ENCODE measurements at regions not wholly inside any gene's neighbourhood (a gene's known extent, or its start where the extent isn't known, plus 50 kb on each side); places are given as distances from the start of the nearest gene placed in this dataset.

DNA sequence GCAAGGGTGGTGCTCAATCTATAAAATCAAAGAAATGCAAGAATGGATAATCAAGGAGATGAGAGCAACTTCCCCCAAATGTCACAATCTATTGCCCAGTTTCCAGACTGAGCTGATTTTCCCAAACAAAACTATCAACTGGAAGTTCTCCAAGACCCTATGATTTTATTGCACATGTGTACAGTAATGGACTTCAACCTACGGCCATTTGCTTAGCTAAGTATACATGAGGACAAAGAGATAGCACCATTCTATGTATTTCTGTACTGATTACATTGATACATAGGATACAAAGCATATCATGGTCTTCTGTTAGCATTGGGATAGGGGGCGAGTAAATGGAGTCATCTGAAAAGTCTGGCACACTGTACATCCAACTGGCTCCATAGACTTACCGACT is 407.8 kb downstream of the GABRG1 start:
- FAIRE-seq (no peak), DNase-seq (ENCODE audit: low read depth) (no peak)
- Histone ChIP-seq H3K27ac (ENCODE audit: low read depth, low read length) (no peak overlapping the region), H3K4me3 (ENCODE audit: insufficient read depth, low read depth, low read length) (no peak overlapping the region), H3K9ac (ENCODE audit: low read length) (no peak overlapping the region), H3K36me3 (ENCODE audit: insufficient read depth, low read length) (no peaks in the 10 kb centered on the region), H3K79me2 (ENCODE audit: insufficient read depth, low read length) (no peaks in the 10 kb centered on the region), H3K4me2 (ENCODE audit: low read length) (no peak overlapping the region), H3K27me3 (ENCODE audit: insufficient read depth, low read length) (no peaks in the 10 kb centered on the region), H4K20me1 (ENCODE audit: insufficient read depth, low read length) (no peaks in the 10 kb centered on the region), H3K4me1 (ENCODE audit: insufficient read depth, low read length) (no peaks in the 10 kb centered on the region), H3K9me3 (ENCODE audit: insufficient read depth, low read depth, low read length) (no peaks in the 10 kb centered on the region), H2AFZ (ENCODE audit: low read depth, low read length) (no peak overlapping the region)
- Mint-ChIP-seq H3K27ac (ENCODE audit: unreplicated experiment) (no peak overlapping the region), H3K4me3 (ENCODE audit: unreplicated experiment) (no peak overlapping the region), H3K9me3 (ENCODE audit: unreplicated experiment) (peaks cover 2% of the 10 kb centered on the region), H3K36me3 (ENCODE audit: low read depth, unreplicated experiment) (no peaks in the 10 kb centered on the region), H3K4me1 (ENCODE audit: low read depth, unreplicated experiment) (no peaks in the 10 kb centered on the region), H3K27me3 (ENCODE audit: low read depth, unreplicated experiment) (no peaks in the 10 kb centered on the region)
- TF ChIP-seq EZH2 (IDR thresholded peaks at IDR 0.05; ENCODE audit: insufficient read depth, low read length), result no peak
- TF ChIP-seq, protein P1, sequence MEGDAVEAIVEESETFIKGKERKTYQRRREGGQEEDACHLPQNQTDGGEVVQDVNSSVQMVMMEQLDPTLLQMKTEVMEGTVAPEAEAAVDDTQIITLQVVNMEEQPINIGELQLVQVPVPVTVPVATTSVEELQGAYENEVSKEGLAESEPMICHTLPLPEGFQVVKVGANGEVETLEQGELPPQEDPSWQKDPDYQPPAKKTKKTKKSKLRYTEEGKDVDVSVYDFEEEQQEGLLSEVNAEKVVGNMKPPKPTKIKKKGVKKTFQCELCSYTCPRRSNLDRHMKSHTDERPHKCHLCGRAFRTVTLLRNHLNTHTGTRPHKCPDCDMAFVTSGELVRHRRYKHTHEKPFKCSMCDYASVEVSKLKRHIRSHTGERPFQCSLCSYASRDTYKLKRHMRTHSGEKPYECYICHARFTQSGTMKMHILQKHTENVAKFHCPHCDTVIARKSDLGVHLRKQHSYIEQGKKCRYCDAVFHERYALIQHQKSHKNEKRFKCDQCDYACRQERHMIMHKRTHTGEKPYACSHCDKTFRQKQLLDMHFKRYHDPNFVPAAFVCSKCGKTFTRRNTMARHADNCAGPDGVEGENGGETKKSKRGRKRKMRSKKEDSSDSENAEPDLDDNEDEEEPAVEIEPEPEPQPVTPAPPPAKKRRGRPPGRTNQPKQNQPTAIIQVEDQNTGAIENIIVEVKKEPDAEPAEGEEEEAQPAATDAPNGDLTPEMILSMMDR (IDR thresholded peaks at IDR 0.05; ENCODE audit: insufficient read depth, low read depth, low read length), result no peak

DNA sequence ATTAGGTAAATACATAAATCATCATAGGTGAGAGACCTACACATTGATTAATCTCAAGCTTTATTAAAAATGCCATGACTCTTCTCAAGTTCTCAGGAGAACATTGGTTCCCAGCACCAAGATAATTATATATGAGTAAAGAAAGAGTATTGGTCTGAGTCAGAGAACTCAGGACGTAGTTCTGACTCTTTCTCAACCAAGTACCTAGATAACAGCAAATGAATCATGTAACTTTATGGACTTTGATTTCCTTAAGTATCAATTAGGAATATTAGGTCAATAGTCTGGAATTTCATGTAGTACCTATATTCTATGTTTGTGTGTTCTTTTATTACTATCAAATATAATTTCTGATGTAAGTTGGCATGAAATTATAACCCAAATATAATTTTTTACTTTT is 409.9 kb downstream of the GABRG1 start:
- H3K4me1 Mint-ChIP-seq (ENCODE audit: low read depth, unreplicated experiment), result no peaks in the 10 kb centered on the region
- Histone ChIP-seq H2AFZ (ENCODE audit: low read depth, low read length) (no peak overlapping the region), H3K9ac (ENCODE audit: low read length) (no peak overlapping the region), H3K9me3 (ENCODE audit: insufficient read depth, low read depth, low read length) (no peaks in the 10 kb centered on the region), H3K4me2 (ENCODE audit: low read length) (no peak overlapping the region), H3K4me1 (ENCODE audit: insufficient read depth, low read length) (no peaks in the 10 kb centered on the region), H4K20me1 (ENCODE audit: insufficient read depth, low read length) (no peaks in the 10 kb centered on the region), H3K27me3 (ENCODE audit: insufficient read depth, low read length) (no peaks in the 10 kb centered on the region), H3K79me2 (ENCODE audit: insufficient read depth, low read length) (no peaks in the 10 kb centered on the region), H3K27ac (ENCODE audit: low read depth, low read length) (no peak overlapping the region), H3K36me3 (ENCODE audit: insufficient read depth, low read length) (no peaks in the 10 kb centered on the region), H3K4me3 (ENCODE audit: insufficient read depth, low read depth, low read length) (no peak overlapping the region)
- FAIRE-seq (no peak), DNase-seq (ENCODE audit: low read depth) (no peak)
- peaks cover 2% of the 10 kb centered on the region for H3K9me3 Mint-ChIP-seq (ENCODE audit: unreplicated experiment)
- no peaks in the 10 kb centered on the region for H3K27me3 Mint-ChIP-seq (ENCODE audit: low read depth, unreplicated experiment)
- H3K4me3 Mint-ChIP-seq (ENCODE audit: unreplicated experiment), result no peak overlapping the region
- TF ChIP-seq EZH2 (IDR thresholded peaks at IDR 0.05; ENCODE audit: insufficient read depth, low read length), result no peak
- TF ChIP-seq, protein P1 (IDR thresholded peaks at IDR 0.05; ENCODE audit: insufficient read depth, low read depth, low read length), result no peak
- H3K36me3 Mint-ChIP-seq (ENCODE audit: low read depth, unreplicated experiment), result no peaks in the 10 kb centered on the region
- H3K27ac Mint-ChIP-seq (ENCODE audit: unreplicated experiment), result no peak overlapping the region

DNA sequence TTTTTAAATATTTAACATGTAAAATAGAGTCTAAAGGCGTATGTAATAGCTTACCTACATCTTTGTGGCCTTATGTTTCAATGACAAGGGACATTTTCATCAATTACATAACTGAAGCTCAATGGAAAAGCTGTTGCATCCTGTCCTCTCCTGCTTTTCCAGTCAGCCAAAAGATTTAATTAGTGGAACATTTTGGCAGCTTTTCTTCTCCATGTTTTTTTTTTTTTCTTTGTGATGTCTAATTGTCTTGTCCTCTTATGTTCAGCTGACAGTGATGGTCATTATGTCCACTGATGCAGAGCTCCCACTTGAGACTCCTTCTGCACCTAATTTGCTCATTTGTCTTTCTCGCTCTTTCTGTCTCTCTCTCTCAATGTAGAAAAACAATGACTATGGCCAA is 422.2 kb downstream of the GABRG1 start:
- H4K20me1 ChIP-seq (ENCODE audit: insufficient read depth, low read length), result no peaks in the 10 kb centered on the region
- no peak for TF ChIP-seq EZH2 (IDR thresholded peaks at IDR 0.05; ENCODE audit: insufficient read depth, low read length)
- TF ChIP-seq, protein P1 (IDR thresholded peaks at IDR 0.05; ENCODE audit: insufficient read depth, low read depth, low read length), result no peak
- no peaks in the 10 kb centered on the region for H3K79me2 ChIP-seq (ENCODE audit: insufficient read depth, low read length)
- H3K4me2 ChIP-seq (ENCODE audit: low read length), result no peak overlapping the region
- H3K4me1 ChIP-seq (ENCODE audit: insufficient read depth, low read length), result no peaks in the 10 kb centered on the region
- no peak overlapping the region for H3K9ac ChIP-seq (ENCODE audit: low read length)
- Mint-ChIP-seq H3K4me1 (ENCODE audit: low read depth, unreplicated experiment) (no peaks in the 10 kb centered on the region), H3K4me3 (ENCODE audit: unreplicated experiment) (no peak overlapping the region), H3K9me3 (ENCODE audit: unreplicated experiment) (no peaks in the 10 kb centered on the region), H3K27ac (ENCODE audit: unreplicated experiment) (no peak overlapping the region), H3K36me3 (ENCODE audit: low read depth, unreplicated experiment) (no peaks in the 10 kb centered on the region), H3K27me3 (ENCODE audit: low read depth, unreplicated experiment) (no peaks in the 10 kb centered on the region)
- no peak overlapping the region for H3K4me3 ChIP-seq (ENCODE audit: insufficient read depth, low read depth, low read length)
- no peaks in the 10 kb centered on the region for H3K27me3 ChIP-seq (ENCODE audit: insufficient read depth, low read length)
- FAIRE-seq, result no peak
- no peak for DNase-seq (ENCODE audit: low read depth)
- no peak overlapping the region for H3K27ac ChIP-seq (ENCODE audit: low read depth, low read length)
- no peaks in the 10 kb centered on the region for H3K9me3 ChIP-seq (ENCODE audit: insufficient read depth, low read depth, low read length)
- no peak overlapping the region for H2AFZ ChIP-seq (ENCODE audit: low read depth, low read length)
- H3K36me3 ChIP-seq (ENCODE audit: insufficient read depth, low read length), result no peaks in the 10 kb centered on the region

All from astrocyte (in vitro differentiated cells and primary cell).